HG03558 (cell line): ENCODE measurements at regions not wholly inside any gene's neighbourhood (a gene's known extent, or its start where the extent isn't known, plus 50 kb on each side); places are given as distances from the start of the nearest gene placed in this dataset.

Experiments used
- ATAC-seq: cut with Tn5 transposase; IDR thresholded peaks from one replicate; pipeline ENCODE4 v1.9.1; 2021; ENCODE audit warnings: moderate number of reproducible peaks; ENCODE audit not compliant: unreplicated experiment; ENCODE audit errors: extremely low read depth

- no peak for ATAC-seq
Observed at GRCh38 chr3:193974191-193974652, 161.7 kb upstream of the HES1 start.

GRCh38 chr3:193974671-193975535 is 161.0 kb upstream of the HES1 start:
- ATAC-seq = no peak

GRCh38 chr3:193977622-193978021 is 158.3 kb upstream of the HES1 start:
- ATAC-seq = no peak

- ATAC-seq = no peak
Observed at GRCh38 chr3:193978030-193978429, 157.9 kb upstream of the HES1 start.

- ATAC-seq = no peak
Observed at GRCh38 chr3:193978486-193978885, 157.5 kb upstream of the HES1 start.

GRCh38 chr3:193980326-193980725 is 155.6 kb upstream of the HES1 start:
- no peak for ATAC-seq

- no peak for ATAC-seq
Observed at GRCh38 chr3:193980905-193981304, 155.0 kb upstream of the HES1 start.

GRCh38 chr3:193981504-193981903 is 154.4 kb upstream of the HES1 start:
- no peak for ATAC-seq

GRCh38 chr3:193982258-193982659 is 153.7 kb upstream of the HES1 start:
- no peak for ATAC-seq

GRCh38 chr3:193983846-193984818 is 151.8 kb upstream of the HES1 start:
- ATAC-seq = no peak

GRCh38 chr3:193984876-193985275 is 151.1 kb upstream of the HES1 start:
- ATAC-seq = no peak

- no peak for ATAC-seq
Observed at GRCh38 chr3:193987186-193987585, 148.8 kb upstream of the HES1 start.

GRCh38 chr3:193989186-193989585 is 146.8 kb upstream of the HES1 start:
- no peak for ATAC-seq

GRCh38 chr3:193991666-193992424 is 144.1 kb upstream of the HES1 start:
- ATAC-seq = no peak

- ATAC-seq = no peak
Observed at GRCh38 chr3:193992425-193993037, 143.4 kb upstream of the HES1 start.

GRCh38 chr3:193996221-193996620 is 139.7 kb upstream of the HES1 start:
- ATAC-seq = no peak

GRCh38 chr3:193996641-193997089 is 139.3 kb upstream of the HES1 start:
- no peak for ATAC-seq

GRCh38 chr3:193997228-193998122 is 138.5 kb upstream of the HES1 start:
- no peak for ATAC-seq

GRCh38 chr3:193998123-193998448 is 137.9 kb upstream of the HES1 start:
- ATAC-seq = no peak
